ENCODE measurements at regions not wholly inside any gene's neighbourhood (a gene's known extent, or its start where the extent isn't known, plus 50 kb on each side); places are given as distances from the start of the nearest gene placed in this dataset.

DNA sequence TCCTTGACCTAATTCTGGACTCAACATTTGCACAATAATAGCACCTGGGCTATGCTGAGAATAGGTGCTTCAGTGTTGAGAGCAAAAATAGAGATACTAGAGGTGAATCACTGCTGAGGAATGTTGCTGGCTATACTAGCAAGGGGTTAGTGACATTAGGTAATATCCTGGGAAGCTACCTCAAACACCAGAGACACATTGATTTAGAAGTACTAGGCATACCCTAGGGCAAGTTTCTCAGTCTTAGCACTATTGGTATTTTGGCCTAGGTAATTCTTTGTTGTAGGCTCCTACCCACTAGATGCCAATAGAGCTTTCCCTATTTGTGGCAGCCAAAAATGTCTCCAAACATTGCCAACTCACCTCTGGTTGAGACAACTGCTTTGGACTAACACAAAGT is 484.0 kb upstream of the MBL2 start:
- TF ChIP-seq, protein P1, sequence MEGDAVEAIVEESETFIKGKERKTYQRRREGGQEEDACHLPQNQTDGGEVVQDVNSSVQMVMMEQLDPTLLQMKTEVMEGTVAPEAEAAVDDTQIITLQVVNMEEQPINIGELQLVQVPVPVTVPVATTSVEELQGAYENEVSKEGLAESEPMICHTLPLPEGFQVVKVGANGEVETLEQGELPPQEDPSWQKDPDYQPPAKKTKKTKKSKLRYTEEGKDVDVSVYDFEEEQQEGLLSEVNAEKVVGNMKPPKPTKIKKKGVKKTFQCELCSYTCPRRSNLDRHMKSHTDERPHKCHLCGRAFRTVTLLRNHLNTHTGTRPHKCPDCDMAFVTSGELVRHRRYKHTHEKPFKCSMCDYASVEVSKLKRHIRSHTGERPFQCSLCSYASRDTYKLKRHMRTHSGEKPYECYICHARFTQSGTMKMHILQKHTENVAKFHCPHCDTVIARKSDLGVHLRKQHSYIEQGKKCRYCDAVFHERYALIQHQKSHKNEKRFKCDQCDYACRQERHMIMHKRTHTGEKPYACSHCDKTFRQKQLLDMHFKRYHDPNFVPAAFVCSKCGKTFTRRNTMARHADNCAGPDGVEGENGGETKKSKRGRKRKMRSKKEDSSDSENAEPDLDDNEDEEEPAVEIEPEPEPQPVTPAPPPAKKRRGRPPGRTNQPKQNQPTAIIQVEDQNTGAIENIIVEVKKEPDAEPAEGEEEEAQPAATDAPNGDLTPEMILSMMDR (IDR thresholded peaks at IDR 0.05; ENCODE audit: low read depth, low read length, missing control alignments) = no peak
- no peak for DNase-seq (ENCODE audit: extremely low read depth, low read depth)
- no peak overlapping the region for H3K4me3 ChIP-seq (replicated peaks; ENCODE audit: low read depth, low read length)

DNA sequence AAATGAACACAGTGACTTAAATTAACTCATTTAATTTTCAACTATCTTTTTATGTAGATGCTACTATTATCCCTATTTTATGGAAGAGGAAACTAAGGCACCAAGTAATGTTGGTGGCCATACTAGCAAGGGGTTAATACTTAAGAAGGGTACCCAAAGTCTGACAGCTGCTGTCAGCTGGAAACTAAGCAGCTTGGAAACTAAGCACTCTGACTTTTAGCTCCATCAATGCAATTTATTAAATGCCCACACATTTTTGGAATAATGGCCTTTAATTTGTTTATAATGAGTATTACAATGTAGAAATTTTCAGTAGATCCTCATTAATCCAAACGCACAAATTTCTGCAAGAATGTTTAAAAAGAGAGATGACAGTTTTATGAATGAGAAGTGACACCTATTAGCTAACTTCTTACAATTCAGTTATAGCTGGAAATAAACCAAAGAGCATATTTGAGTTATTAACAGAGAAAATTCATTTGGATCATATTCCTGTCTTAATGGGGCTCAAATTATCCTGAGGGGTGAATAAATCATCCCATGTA is 483.1 kb upstream of the MBL2 start:
- TF ChIP-seq, protein P1 (IDR thresholded peaks at IDR 0.05; ENCODE audit: low read depth, low read length, missing control alignments) = no peak
- DNase-seq (ENCODE audit: extremely low read depth, low read depth) = no peak
- H3K4me3 ChIP-seq (replicated peaks; ENCODE audit: low read depth, low read length) = no peak overlapping the region

DNA sequence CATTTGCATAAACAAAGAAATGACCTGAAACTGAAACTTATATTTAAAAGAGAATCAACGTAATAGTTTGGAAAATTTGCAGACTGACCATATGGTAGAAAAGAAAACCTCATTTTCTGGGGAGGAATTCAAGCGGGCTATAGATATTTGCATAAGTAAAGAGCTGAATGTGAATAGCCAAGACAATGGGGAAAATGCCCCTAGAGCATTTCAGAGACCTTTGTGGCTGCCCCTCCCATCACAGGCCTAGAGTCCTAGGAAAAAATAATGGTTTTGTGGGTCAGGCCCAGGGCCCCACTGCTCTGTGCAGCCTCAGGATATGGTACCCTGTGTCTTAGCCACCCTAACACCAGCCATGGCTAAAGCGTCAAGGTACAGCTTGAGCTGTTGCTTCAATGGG is 480.6 kb upstream of the MBL2 start:
- no peak for DNase-seq (ENCODE audit: extremely low read depth, low read depth)
- no peak overlapping the region for H3K4me3 ChIP-seq (replicated peaks; ENCODE audit: low read depth, low read length)
- TF ChIP-seq, protein P1 (IDR thresholded peaks at IDR 0.05; ENCODE audit: low read depth, low read length, missing control alignments) = no peak

DNA sequence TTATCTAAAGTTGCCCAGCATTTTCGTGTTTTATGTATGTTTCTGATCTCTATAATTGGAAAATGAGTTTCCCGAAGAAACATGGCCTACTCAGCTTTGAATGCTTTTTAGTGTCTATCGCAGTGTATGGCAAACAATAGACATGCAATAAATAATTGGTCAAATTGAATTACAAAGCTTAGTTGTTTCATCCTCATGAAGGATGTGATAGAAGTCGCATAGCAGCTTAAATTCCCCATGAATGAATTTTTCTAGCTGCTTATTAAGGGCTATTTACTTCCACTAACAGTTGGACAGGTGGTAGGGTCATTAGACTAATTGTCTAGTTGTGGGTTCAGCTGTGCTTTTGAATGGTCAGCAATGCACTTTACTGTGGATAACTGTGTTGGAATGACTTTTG is 467.3 kb upstream of the MBL2 start:
- DNase-seq (ENCODE audit: extremely low read depth, low read depth) = no peak
- TF ChIP-seq, protein P1 (IDR thresholded peaks at IDR 0.05; ENCODE audit: low read depth, low read length, missing control alignments) = no peak
- no peak overlapping the region for H3K4me3 ChIP-seq (replicated peaks; ENCODE audit: low read depth, low read length)

DNA sequence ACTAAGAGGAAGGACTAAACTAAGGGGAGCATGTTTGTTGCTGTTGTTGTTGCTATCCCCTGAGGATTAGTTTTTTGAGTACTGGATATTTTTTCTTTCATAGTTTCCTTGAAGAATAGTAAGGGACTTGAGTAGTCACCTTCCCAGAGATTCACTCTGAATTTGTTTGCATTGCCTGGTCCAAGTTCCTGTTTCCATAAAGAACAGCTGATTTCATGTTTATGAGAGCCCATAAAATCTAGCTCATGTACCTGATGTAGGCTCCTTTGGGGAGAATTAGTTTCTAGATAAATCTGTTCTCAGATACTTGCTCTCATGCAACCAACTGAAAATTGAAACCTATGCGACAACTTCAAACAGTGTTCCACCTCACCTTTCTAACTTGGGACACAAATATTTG is 464.4 kb upstream of the MBL2 start:
- DNase-seq (ENCODE audit: extremely low read depth, low read depth) = no peak
- no peak overlapping the region for H3K4me3 ChIP-seq (replicated peaks; ENCODE audit: low read depth, low read length)
- TF ChIP-seq, protein P1 (IDR thresholded peaks at IDR 0.05; ENCODE audit: low read depth, low read length, missing control alignments) = no peak

DNA sequence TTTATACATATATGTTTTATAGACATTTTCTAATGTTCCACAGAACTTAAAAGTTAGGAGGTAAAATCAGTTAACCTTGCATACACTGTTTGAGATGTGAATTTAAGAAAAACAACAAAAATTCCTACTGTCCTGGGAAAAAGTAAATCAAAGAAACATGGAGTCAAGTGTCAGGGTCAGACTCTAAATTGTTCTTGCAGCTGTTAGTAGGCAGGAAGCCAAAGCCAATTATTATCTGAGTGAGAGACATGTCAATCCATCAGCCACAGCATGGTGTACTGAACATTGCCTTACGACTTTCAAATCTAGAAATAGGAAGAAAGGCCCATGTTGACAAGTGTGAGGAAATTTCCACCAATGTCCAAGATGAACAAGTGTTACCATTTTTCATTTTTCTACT is 461.2 kb upstream of the MBL2 start:
- TF ChIP-seq, protein P1 (IDR thresholded peaks at IDR 0.05; ENCODE audit: low read depth, low read length, missing control alignments) = no peak
- no peak overlapping the region for H3K4me3 ChIP-seq (replicated peaks; ENCODE audit: low read depth, low read length)
- DNase-seq (ENCODE audit: extremely low read depth, low read depth) = no peak

DNA sequence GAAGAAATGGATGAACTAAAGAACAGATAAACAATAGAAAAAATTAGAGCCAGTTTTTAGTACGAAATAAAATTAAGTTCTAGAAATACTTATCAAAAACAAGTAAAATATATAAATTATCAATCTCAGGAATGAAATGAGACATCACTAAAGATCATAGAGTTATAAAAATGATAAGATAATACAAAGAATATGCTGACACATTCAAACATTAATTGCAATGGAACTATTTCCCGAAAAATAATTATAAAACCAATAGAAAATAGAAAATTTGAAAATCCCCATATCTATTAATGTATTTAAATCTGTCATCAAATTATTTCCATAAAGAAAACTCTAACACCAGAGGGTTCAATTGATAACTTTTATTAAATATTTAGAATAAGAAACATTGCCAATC is 458.1 kb upstream of the MBL2 start:
- TF ChIP-seq, protein P1 (IDR thresholded peaks at IDR 0.05; ENCODE audit: low read depth, low read length, missing control alignments) = no peak
- DNase-seq (ENCODE audit: extremely low read depth, low read depth) = no peak

More for the DNA sequence above, 458.1 kb upstream of the MBL2 start:
- no peak overlapping the region for H3K4me3 ChIP-seq (replicated peaks; ENCODE audit: low read depth, low read length)

All from HFF-Myc (cell line).